SK-N-SH treated with all-trans-retinoic acid at 6 μM for 48 hours (cell line): ENCODE measurements at regions not wholly inside any gene's neighbourhood (a gene's known extent, or its start where the extent isn't known, plus 50 kb on each side); places are given as distances from the start of the nearest gene placed in this dataset.

ENCODE experiments used
- BACH2 ChIP-seq: fragments of 250-450 bp; sonication (Bioruptor Pico); IDR thresholded peaks from 2 replicates; pipeline ENCODE4 v1.9.0; 2021; ENCODE audit warnings: mild to moderate bottlenecking, borderline replicate concordance
- CSDC2 ChIP-seq: fragments of 250-450 bp; sonication (Bioruptor Pico); IDR thresholded peaks from 2 replicates; pipeline ENCODE4 v1.5.0; 2020; ENCODE audit warnings: mild to moderate bottlenecking, moderate library complexity
- ZFP30 ChIP-seq: fragments of 450-650 bp; formaldehyde crosslinking; IDR thresholded peaks from 2 replicates; pipeline ENCODE4 v1.5.0; 2022; ENCODE audit warnings: mild to moderate bottlenecking, moderate library complexity
- TF ChIP-seq, protein P1 (sequence below): fragments of 250-450 bp; sonication (Bioruptor Pico); IDR thresholded peaks from 2 replicates; pipeline ENCODE4 v1.8.0; 2020; ENCODE audit warnings: mild to moderate bottlenecking, moderate library complexity, borderline replicate concordance

GRCh38 chr19:29131456-29131855, 81.5 kb downstream of the UQCRFS1 start:
- TF ChIP-seq, protein P1, sequence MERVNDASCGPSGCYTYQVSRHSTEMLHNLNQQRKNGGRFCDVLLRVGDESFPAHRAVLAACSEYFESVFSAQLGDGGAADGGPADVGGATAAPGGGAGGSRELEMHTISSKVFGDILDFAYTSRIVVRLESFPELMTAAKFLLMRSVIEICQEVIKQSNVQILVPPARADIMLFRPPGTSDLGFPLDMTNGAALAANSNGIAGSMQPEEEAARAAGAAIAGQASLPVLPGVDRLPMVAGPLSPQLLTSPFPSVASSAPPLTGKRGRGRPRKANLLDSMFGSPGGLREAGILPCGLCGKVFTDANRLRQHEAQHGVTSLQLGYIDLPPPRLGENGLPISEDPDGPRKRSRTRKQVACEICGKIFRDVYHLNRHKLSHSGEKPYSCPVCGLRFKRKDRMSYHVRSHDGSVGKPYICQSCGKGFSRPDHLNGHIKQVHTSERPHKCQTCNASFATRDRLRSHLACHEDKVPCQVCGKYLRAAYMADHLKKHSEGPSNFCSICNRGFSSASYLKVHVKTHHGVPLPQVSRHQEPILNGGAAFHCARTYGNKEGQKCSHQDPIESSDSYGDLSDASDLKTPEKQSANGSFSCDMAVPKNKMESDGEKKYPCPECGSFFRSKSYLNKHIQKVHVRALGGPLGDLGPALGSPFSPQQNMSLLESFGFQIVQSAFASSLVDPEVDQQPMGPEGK (CRISPR knock-in tag) = no peak
- TF ChIP-seq BACH2 (CRISPR knock-in tag) (no peak), CSDC2 (CRISPR knock-in tag) (no peak), ZFP30 (CRISPR knock-in tag) (no peak)
